NCI-H2171 (cell line): ENCODE measurements at regions not wholly inside any gene's neighbourhood (a gene's known extent, or its start where the extent isn't known, plus 50 kb on each side); places are given as distances from the start of the nearest gene placed in this dataset.

ENCODE experiments used
- DNase-seq: peaks from one replicate; lab custom pipeline; 2025; lab: John Stamatoyannopoulos, UW

DNA sequence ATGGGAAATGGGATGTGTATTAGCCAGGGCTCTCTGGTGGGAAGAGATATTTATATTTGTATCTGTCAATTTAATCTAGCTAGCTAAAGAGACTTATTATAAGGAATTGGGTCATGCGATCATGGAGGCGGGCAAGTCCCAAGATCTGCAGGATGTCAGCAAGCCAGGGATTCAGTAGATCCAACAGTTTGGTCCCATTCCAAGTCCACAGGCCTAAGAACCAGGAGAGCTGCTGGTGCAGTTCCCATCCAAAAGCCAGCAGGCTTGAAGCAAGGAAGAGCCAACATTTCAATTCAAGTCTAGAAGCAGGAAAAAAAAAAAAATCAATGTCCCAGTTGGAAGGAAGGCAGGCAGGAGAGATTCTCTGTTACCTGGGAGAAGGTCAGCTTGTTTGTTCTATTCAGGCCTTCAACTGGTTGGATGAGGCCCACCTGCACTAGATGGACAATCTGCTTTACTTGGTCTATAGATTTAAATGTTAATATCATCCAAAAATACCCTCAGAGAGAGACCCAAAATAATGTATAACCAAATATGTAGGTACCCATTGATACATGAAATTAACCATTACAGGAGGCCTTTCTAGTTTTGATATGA, 60.7 kb upstream of the BCAT1 start:
- no peak for DNase-seq

DNA sequence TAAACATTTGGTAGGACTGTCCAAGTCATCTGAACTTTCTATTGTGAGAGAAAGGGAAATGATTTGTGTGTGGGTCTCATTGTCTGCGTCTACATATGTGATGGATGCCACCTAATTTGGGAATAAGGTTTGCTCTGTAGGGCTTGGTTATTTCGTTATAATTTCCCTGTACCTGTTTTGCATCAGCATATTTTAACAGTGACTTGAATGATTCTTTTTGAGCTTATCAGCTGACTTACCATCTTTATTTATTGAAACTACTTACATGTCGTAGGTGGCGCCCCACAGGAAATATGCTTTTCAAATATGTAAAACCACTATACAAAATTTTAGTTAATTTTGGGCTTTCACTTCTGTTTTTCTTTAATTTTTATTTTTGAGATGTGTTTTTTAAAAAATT, 56.5 kb upstream of the BCAT1 start:
- DNase-seq: no peak

GRCh38 chr12:25004447-25004846, 55.5 kb upstream of the BCAT1 start:
- DNase-seq: no peak

GRCh38 chr12:25001311-25001710, 52.4 kb upstream of the BCAT1 start:
- DNase-seq: peak; percentile 61
